Suppressor macrophage (primary cell): ENCODE measurements at regions not wholly inside any gene's neighbourhood (a gene's known extent, or its start where the extent isn't known, plus 50 kb on each side); places are given as distances from the start of the nearest gene placed in this dataset.
"Not testable (repeated sequence)": the region's sequence is repeated elsewhere in the genome, so short reads cannot be mapped to it uniquely, and the experiment has no call there.

Experiments used
- DNase-seq, 4 experiments: peaks; one replicate each; pipeline ENCODE4 v3.0.0-alpha.2; 2020 to 2022

GRCh38 chr21:43287111-43287760 is 118.4 kb downstream of the CRYAA start:
- DNase-seq, result peak in 3 of 4 experiments; percentile 14 to 30 (median 20)

DNA sequence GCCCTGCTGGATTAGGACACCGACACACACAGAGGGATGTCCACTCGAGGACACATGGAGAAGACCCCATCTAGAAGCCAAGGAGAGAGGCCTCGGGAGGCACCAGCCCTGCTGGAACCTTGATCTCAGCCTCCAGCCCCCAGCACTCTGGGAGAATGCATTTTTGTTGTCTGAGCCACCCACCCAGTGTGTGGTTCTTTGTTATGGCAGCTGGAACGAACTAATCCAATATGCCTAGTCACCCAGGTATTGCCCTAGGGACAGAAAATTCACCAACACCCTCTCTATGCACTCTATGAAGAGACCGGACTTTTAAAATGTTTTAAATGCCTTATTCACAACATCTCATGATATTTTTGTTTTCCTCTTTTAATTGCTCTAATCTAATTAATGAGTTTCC is 117.4 kb downstream of the CRYAA start:
- DNase-seq, result no peak

GRCh38 chr21:43284700-43285099 is 115.9 kb downstream of the CRYAA start:
- no peak for DNase-seq

GRCh38 chr21:43284238-43284637 is 115.4 kb downstream of the CRYAA start:
- no peak for DNase-seq

- not testable (repeated sequence) for DNase-seq
Observed at GRCh38 chr21:43283925-43284221, 115.1 kb downstream of the CRYAA start.

DNA sequence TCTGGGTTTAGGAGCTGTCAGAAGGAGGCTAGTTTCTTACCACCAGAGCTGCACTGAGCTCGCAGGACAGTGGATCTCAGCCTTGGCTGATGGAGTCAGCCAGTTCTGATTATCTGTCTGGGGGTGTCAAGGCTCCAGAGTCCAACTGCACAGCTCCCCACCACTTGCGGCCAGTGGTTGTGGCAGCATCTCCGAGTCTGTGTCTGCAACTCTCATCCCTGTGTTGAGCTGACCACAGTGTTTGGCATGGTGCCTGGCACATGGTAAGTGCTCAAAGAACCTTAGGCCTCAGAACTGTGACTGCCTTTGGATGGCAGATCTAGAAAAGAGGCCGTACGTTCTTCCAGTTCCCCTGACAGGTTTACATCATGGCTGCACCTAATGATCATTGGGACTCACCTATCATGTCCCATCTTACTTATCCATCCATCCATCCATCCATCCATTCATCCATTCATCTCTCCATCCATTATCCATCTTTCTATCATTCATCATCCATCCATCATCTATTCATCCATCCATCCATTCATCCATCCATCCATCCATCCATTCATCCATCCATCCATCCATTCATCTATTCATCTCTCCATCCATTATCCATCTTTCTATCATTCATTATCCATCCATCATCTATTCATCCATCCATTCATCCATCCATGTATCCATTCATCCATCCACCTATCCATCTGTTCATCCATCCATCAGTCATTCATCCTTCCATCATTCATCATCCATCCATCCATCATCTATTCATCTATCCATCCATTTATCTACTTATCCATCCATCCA is 114.5 kb downstream of the CRYAA start:
- DNase-seq, result no peak

- no peak for DNase-seq
Observed at GRCh38 chr21:43282358-43283120, 113.7 kb downstream of the CRYAA start.

DNA sequence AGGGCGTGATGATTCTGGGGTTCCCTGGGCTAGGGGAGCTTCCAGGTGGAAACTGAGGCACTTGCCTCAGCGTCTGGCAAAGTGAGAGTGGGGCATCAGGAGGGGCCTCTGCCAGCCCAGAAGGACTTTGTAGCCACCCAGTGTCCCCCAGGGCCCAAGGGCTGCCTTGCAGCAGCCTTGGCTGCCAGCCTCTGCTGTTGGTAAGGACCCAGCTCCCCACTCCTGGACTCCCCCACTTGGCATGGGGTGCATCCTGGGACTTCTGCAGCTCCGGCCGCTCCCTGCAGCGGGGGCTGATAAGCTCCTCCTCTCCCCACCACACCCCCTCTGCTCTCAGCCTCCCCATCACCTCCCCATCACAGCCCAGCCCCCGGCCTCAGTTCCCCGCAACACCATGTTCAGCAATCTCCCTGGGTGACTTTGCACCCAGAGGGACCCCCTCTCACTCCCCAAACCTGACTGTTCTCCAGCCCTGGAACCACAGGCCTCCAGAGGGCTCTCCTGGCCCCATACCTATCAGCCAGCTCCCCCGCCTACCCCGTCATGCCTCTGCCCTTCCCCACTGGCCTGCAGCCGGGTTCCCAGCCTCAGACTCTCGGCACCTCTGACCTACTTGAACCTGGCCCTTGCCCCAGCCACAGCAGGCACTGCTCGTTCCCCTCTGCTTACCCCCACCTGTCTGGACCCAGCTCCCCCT is 113.0 kb downstream of the CRYAA start:
- no peak for DNase-seq

- DNase-seq, result no peak
Observed at GRCh38 chr21:43280949-43281633, 112.3 kb downstream of the CRYAA start.

DNA sequence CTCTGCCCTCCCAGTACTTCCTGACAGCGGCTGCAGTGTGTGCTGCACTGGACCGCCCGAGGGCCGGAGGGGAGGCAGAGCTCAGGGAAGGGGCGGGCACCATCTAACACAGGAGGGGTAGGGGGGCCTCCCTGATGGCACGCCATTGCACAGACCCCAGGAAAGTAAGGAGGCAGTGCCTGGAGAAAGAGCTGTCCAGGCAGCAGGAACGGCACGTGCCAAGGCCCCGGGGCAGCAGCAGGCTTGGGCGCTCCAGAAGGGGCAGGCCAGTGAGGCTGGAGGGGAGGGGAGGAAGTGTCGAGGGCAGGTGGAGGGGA is 110.7 kb downstream of the CRYAA start:
- no peak for DNase-seq

GRCh38 chr21:43278766-43279577 is 110.2 kb downstream of the CRYAA start:
- DNase-seq, result no peak

- no peak for DNase-seq
Observed at GRCh38 chr21:43278359-43278758, 109.6 kb downstream of the CRYAA start.

DNA sequence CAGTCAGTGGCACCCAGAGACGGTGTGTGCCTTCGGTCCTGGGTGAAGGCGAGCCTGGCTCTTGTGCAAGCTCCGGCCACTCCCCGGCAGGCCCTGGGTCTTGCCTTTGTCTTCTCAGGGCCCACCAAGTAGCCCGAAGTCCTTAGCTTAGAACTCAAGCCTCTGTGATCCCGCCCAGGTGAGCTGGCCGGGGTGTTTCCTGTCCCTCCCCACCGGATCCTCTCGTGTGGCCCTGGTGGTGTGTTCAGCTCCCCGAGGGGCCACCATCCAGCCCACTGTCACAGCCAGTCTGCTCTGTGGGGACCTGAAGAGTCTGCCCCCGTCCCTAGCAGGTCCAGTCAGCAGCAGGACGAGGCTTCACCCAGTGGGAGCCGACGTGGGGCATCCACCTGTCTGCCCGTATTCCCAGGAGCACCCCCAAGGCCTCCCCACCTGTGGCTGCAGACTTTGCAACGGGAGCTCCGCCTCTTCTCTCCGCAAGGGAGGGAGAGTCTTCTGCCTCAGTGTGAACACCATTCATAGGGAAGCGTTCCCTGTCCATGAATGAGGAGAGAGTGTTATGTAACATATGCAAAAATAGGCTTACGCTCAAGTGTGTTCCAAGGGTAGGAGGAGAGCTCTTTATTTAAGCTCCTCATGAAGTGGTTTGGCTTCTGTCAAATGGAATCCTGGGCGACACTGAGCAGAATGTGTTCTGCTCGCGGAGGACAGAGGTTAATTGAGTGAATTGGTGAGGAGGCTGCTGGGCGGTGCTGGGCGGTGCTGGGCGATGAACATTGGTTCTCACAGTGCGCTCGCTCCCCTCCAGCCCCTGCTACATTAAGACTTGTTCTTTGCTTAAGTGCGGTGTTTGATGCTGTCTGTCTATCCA is 108.9 kb downstream of the CRYAA start:
- no peak for DNase-seq

GRCh38 chr21:43276811-43277210 is 108.0 kb downstream of the CRYAA start:
- DNase-seq, result no peak

GRCh38 chr21:43275421-43276211 is 106.8 kb downstream of the CRYAA start:
- peak in 3 of 4 experiments; percentile 26 to 44 (median 34) for DNase-seq

GRCh38 chr21:43274946-43275310 is 106.1 kb downstream of the CRYAA start:
- no peak for DNase-seq

DNA sequence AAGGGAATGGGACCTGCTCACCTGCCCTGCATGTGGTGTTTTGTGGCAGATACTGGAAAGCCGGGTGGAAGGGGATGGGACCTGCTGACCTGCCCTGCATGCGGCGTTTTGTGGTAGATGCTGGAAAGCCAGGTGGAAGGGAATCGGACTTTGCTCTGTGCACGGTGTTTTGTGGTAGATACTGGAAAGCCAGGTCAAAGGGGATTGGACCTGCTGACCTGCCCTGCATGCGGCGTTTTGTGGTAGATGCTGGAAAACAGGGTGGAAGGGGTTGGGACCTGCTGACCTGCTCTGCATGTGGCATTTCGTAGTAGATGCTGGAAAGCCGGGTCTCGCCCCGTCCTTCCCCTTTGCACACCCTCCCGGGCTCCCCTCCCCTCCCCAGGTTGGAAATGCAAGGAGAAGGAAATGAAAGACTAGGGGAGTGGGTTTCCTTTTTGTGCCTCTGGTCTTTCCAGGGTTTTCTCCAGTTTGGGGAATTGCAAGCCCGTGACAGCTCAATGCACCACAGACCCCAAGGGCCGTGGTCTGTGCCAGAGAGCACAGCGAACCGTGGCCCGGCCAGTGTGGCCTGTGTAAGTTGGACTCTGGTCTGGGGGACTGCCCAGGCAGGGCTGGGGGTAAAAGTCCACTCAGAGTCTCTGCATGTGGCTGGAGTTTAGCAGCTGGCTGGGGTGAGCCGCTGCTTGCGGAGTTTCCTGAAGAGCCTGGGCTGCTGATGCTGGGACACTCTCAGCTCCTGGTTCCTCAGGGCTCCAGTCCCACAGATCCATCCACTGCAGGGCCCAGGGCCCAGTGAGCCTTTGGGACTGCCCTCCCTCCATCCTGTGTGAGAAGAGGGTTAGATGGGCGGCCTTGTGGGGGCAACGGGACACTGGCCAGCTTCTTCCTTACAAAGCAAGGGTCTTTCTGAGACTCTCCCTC is 105.5 kb downstream of the CRYAA start:
- no peak for DNase-seq

- no peak for DNase-seq
Observed at GRCh38 chr21:43273708-43274021, 104.9 kb downstream of the CRYAA start.
